HepG2 (cell line): ENCODE measurements at regions not wholly inside any gene's neighbourhood (a gene's known extent, or its start where the extent isn't known, plus 50 kb on each side); places are given as distances from the start of the nearest gene placed in this dataset.

Source experiments
- ATAC-seq: fragments of 200-7000 bp; cut with Tn5 transposase; 3 replicates; pipeline ENCODE4 v1.9.1; 2020; ENCODE audit warnings: mild to moderate bottlenecking, moderate library complexity
- BruUV-seq: library from RNA; stranded (reverse); fragments of 400-500 nt; replicated peaks from 2 replicates; lab custom pipeline; 2021; lab: Mats Ljungman, UMichigan
- CTCF ChIA-PET: fragments of 300-600 bp; formaldehyde crosslinking; extraction: SDS; loops from one replicate; lab custom pipeline; 2021; ENCODE audit warnings: low total read pairs, inconsistent platforms, low intra/inter-chr PET ratio; lab: Yijun Ruan, JAX
- POLR2A ChIA-PET: fragments of 350-600 bp; sonication (Branson Sonifier 250); formaldehyde crosslinking; loops from one replicate; lab custom pipeline; 2020; ENCODE audit warnings: antibody characterized with exemption, inconsistent platforms; lab: Yijun Ruan, JAX
- DNase-seq: peaks from one replicate; pipeline ENCODE4 v3.0.0-alpha.2; 2015; ENCODE audit warnings: low spot score
- FAIRE-seq: peaks from 3 replicates; lab custom pipeline; 2011; peaks lifted over from hg19 to GRCh38; lab: Jason Lieb, UNC
- H2AFZ ChIP-seq: one replicate; pipeline ENCODE4 v1.6.1; 2011; ENCODE audit warnings: low read length, inconsistent platforms
- H3K27ac ChIP-seq: fragments of 300-600 bp; 3 replicates; pipeline ENCODE4 v1.8.0; 2011; ENCODE audit warnings: mixed run types, mild to moderate bottlenecking, mixed read lengths, low read length, inconsistent platforms; ENCODE audit not compliant: insufficient read depth; ENCODE audit errors: extremely low read length
- H3K27me3 ChIP-seq, 2 experiments: fragments of 200-600 bp in 1 of 2; 2 replicates in 1 of 2; 3 replicates in 1 of 2; pipeline versions ENCODE4 v1.6.0 to v1.8.0; 2011; ENCODE audit warnings: low read length in 2 of 2, mild to moderate bottlenecking in 2 of 2, moderate library complexity in 2 of 2, inconsistent platforms in 1 of 2; ENCODE audit not compliant: insufficient read depth in 2 of 2, control insufficient read depth in 1 of 2
- H3K36me3 ChIP-seq, 2 experiments: fragments of 200-600 bp in 1 of 2; replicated peaks in 1 of 2; 2 replicates in 1 of 2; 3 replicates in 1 of 2; pipeline versions ENCODE4 v1.5.1 to v1.8.0; 2011; ENCODE audit warnings: low read length in 2 of 2, inconsistent platforms in 1 of 2; ENCODE audit not compliant: insufficient read depth in 2 of 2, control insufficient read depth in 1 of 2
- H3K4me1 ChIP-seq: 2 replicates; pipeline ENCODE4 v1.5.1; 2012; ENCODE audit warnings: low read length, inconsistent platforms; ENCODE audit not compliant: insufficient read depth
- H3K4me2 ChIP-seq: 2 replicates; pipeline ENCODE4 v1.6.0; 2011; ENCODE audit warnings: low read depth, low read length, inconsistent platforms
- H3K4me3 ChIP-seq, 3 experiments: fragments of 200-600 bp in 1 of 3; sonication (generic), shearing (Covaris generic) in 1 of 3; replicated peaks in 1 of 3; 2 replicates each; pipeline ENCODE4 v1.5.1; 2011 to 2016; ENCODE audit warnings: low read length in 3 of 3, inconsistent platforms in 2 of 3, low read depth in 2 of 3, mild to moderate bottlenecking in 2 of 3, control low read depth in 1 of 3, mixed read lengths in 1 of 3; ENCODE audit not compliant: insufficient read depth in 1 of 3
- H3K79me2 ChIP-seq: one replicate; pipeline ENCODE4 v1.6.1; 2011; ENCODE audit warnings: low read length, inconsistent platforms; ENCODE audit not compliant: insufficient read depth
- H3K9ac ChIP-seq: 2 replicates; pipeline ENCODE4 v1.6.0; 2011; ENCODE audit warnings: mild to moderate bottlenecking, low read depth, low read length, inconsistent platforms; ENCODE audit not compliant: insufficient read depth
- H3K9me3 ChIP-seq: 2 replicates; pipeline ENCODE4 v1.5.1; 2012; ENCODE audit warnings: mild to moderate bottlenecking, low read length
- H4K20me1 ChIP-seq: 2 replicates; pipeline ENCODE4 v1.6.0; 2011; ENCODE audit warnings: inconsistent platforms, mild to moderate bottlenecking, low read length, moderate library complexity; ENCODE audit not compliant: insufficient read depth
- EEA1 ChIP-seq: sonication (generic); formaldehyde crosslinking; IDR thresholded peaks from 2 replicates; pipeline ENCODE4 v1.5.1; 2020; ENCODE audit warnings: mild to moderate bottlenecking, missing genetic modification reagents, borderline replicate concordance
- EED ChIP-seq: sonication (generic); formaldehyde crosslinking; IDR thresholded peaks from 2 replicates; pipeline ENCODE4 v1.5.0; 2020; ENCODE audit warnings: mild to moderate bottlenecking, missing genetic modification reagents
- HMG20B ChIP-seq: conservative IDR thresholded peaks from 2 replicates; pipeline ENCODE4 v1.6.1; 2016; ENCODE audit warnings: missing genetic modification reagents, missing compliant biosample characterization
- MIER2 ChIP-seq: IDR thresholded peaks from 2 replicates; pipeline ENCODE4 v1.6.1; 2016; ENCODE audit warnings: missing biosample characterization, missing genetic modification reagents
- SIX4 ChIP-seq: sonication (generic); formaldehyde crosslinking; IDR thresholded peaks from 2 replicates; pipeline ENCODE4 v1.4.0; 2020; ENCODE audit warnings: missing genetic modification reagents
- SRSF4 ChIP-seq: fragments of 200-400 bp; formaldehyde crosslinking; IDR thresholded peaks from one replicate; pipeline ENCODE4 v1.6.1; 2018; ENCODE audit warnings: mild to moderate bottlenecking, low read depth, low read length, moderate library complexity; ENCODE audit not compliant: poor library complexity, severe bottlenecking
- TEAD3 ChIP-seq: optimal IDR thresholded peaks from 2 replicates; pipeline ENCODE3; 2016; ENCODE audit warnings: borderline replicate concordance
- TSC22D2 ChIP-seq: sonication (generic); formaldehyde crosslinking; IDR thresholded peaks from 2 replicates; pipeline ENCODE4 v1.5.1; 2020; ENCODE audit warnings: missing genetic modification reagents, mild to moderate bottlenecking, borderline replicate concordance
- WIZ ChIP-seq: sonication (generic); formaldehyde crosslinking; IDR thresholded peaks from 2 replicates; pipeline ENCODE4 v1.5.1; 2020; ENCODE audit warnings: mild to moderate bottlenecking, missing genetic modification reagents
- ZFAT ChIP-seq: sonication (generic); formaldehyde crosslinking; conservative IDR thresholded peaks from 2 replicates; pipeline ENCODE4 v1.8.1; 2023; ENCODE audit warnings: missing genetic modification reagents, inconsistent platforms
- ZNF317 ChIP-seq: sonication (generic); formaldehyde crosslinking; IDR thresholded peaks from 2 replicates; pipeline ENCODE4 v1.5.0; 2020; ENCODE audit warnings: mild to moderate bottlenecking, missing genetic modification reagents
- ZNF432 ChIP-seq: sonication (generic); formaldehyde crosslinking; IDR thresholded peaks from 2 replicates; pipeline ENCODE4 v1.5.0; 2020; ENCODE audit warnings: missing genetic modification reagents, mild to moderate bottlenecking, borderline replicate concordance
- ZNF558 ChIP-seq: sonication (generic); formaldehyde crosslinking; IDR thresholded peaks from 2 replicates; pipeline ENCODE4 v1.9.0; 2022; ENCODE audit warnings: mild to moderate bottlenecking, missing genetic modification reagents, borderline replicate concordance
- ZNF674 ChIP-seq: sonication (generic); formaldehyde crosslinking; IDR thresholded peaks from 2 replicates; pipeline ENCODE4 v1.5.0; 2020; ENCODE audit warnings: low read depth, mild to moderate bottlenecking, missing genetic modification reagents
- ZNF777 ChIP-seq: sonication (generic); formaldehyde crosslinking; IDR thresholded peaks from 2 replicates; pipeline ENCODE4 v1.4.0; 2020; ENCODE audit warnings: missing genetic modification reagents
- WGBS: methylation state at CpG from one replicate; pipeline ENCODE4 v1.1.6; 2017; ENCODE audit warnings: low lambda C conversion rate; 5-methylcytosine and 5-hydroxymethylcytosine counted together
- in situ Hi-C: cut with HindIII; loops from 2 replicates; pipeline ENCODE4 v1.10.0; 2017; ENCODE audit warnings: low pct_unique_long_range_greater_than_20kb; ENCODE audit not compliant: extremely low pct_ligation_motif_present
- intact Hi-C: fragments of 100-400 bp; cut with micrococcal nuclease; formaldehyde crosslinking; loops from one replicate; pipeline ENCODE4 v1.10.0; 2022; ENCODE audit not compliant: unreplicated experiment
- TF ChIP-seq, protein P1 (sequence below): sonication (generic); formaldehyde crosslinking; IDR thresholded peaks from 2 replicates; pipeline ENCODE4 v1.4.0; 2020; ENCODE audit warnings: missing genetic modification reagents
- TF ChIP-seq, protein P2 (sequence below): sonication (generic); formaldehyde crosslinking; IDR thresholded peaks from 2 replicates; pipeline ENCODE4 v1.5.0; 2020; ENCODE audit warnings: missing genetic modification reagents
- TF ChIP-seq, protein P3 (sequence below): sonication (generic); formaldehyde crosslinking; IDR thresholded peaks from 2 replicates; pipeline ENCODE4 v1.4.0; 2020; ENCODE audit warnings: missing genetic modification reagents
- TF ChIP-seq, protein P4 (sequence below): sonication (generic); formaldehyde crosslinking; IDR thresholded peaks from 2 replicates; pipeline ENCODE4 v1.4.0; 2020; ENCODE audit warnings: mild to moderate bottlenecking, missing genetic modification reagents

DNA sequence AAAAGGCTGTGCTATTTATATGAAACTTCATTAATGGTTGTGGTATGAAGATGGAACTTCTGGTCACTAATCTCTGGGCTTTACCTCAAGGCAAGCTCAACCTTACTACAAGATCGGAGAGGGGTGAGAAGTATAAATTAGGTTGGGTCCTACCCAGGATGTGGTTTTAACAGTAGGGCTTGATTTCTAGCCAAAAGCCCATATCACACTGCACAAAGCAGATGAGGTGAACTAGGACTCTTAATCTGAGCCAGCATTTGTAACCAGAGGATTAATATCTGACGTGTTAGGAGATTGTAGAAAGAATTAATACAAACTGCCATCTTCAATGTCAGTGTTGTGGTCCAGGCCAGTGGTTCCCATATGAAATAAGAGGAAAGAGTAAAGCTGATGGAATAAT is 86.4 kb upstream of the RGPD4 start (continued):
- no peak for TF ChIP-seq WIZ
- TF ChIP-seq, protein P1, sequence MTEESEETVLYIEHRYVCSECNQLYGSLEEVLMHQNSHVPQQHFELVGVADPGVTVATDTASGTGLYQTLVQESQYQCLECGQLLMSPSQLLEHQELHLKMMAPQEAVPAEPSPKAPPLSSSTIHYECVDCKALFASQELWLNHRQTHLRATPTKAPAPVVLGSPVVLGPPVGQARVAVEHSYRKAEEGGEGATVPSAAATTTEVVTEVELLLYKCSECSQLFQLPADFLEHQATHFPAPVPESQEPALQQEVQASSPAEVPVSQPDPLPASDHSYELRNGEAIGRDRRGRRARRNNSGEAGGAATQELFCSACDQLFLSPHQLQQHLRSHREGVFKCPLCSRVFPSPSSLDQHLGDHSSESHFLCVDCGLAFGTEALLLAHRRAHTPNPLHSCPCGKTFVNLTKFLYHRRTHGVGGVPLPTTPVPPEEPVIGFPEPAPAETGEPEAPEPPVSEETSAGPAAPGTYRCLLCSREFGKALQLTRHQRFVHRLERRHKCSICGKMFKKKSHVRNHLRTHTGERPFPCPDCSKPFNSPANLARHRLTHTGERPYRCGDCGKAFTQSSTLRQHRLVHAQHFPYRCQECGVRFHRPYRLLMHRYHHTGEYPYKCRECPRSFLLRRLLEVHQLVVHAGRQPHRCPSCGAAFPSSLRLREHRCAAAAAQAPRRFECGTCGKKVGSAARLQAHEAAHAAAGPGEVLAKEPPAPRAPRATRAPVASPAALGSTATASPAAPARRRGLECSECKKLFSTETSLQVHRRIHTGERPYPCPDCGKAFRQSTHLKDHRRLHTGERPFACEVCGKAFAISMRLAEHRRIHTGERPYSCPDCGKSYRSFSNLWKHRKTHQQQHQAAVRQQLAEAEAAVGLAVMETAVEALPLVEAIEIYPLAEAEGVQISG (CRISPR knock-in tag), result no peak
- TF ChIP-seq, protein P2, sequence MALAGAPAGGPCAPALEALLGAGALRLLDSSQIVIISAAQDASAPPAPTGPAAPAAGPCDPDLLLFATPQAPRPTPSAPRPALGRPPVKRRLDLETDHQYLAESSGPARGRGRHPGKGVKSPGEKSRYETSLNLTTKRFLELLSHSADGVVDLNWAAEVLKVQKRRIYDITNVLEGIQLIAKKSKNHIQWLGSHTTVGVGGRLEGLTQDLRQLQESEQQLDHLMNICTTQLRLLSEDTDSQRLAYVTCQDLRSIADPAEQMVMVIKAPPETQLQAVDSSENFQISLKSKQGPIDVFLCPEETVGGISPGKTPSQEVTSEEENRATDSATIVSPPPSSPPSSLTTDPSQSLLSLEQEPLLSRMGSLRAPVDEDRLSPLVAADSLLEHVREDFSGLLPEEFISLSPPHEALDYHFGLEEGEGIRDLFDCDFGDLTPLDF, result no peak
- no peak for TF ChIP-seq ZNF317
- no peak for TF ChIP-seq ZNF558 (CRISPR knock-in tag)

DNA sequence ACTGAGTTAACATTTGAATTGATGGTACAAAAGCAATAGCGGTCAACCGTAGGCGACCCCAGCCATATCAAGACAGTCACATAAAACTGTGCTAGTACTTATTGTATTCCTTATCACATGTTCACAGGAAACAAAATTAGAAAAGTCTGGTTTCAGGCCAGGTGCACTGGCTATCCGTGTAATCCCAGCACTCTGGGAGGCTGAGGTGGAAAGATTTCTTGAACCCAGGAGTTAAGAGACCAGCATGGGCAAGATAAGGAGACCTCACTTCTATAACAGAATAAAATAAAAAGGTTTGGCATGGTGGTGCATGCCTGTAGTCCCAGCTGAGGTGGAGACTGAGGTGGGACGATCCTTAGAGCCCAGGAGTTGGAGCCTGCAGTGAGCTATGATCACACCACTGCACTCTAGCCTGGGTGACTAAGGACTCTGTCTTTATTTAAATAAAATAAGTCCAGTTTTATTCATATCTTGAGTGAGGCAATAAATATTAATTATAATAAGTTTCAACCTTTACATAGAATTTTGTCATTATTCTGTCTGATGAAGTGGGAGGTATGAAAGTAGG is 84.1 kb upstream of the RGPD4 start:
- intact Hi-C loops, result no loop called here

More for the DNA sequence above, 84.1 kb upstream of the RGPD4 start:
- Histone ChIP-seq H3K79me2 (no peaks in the 10 kb centered on the region), H2AFZ (no peak overlapping the region), H3K4me3 (no peak overlapping the region), H3K27ac (no peak overlapping the region), H3K4me1 (no peaks in the 10 kb centered on the region), H3K9ac (no peak overlapping the region), H4K20me1 (no peaks in the 10 kb centered on the region), H3K27me3 (no peaks in the 10 kb centered on the region), H3K36me3 (no peaks in the 10 kb centered on the region), H3K9me3 (no peaks in the 10 kb centered on the region), H3K4me2 (no peak overlapping the region)
- no peak for ATAC-seq
- DNase-seq, result no peak
- TF ChIP-seq HMG20B (CRISPR knock-in tag), result no peak
- TF ChIP-seq EEA1, result no peak
- TF ChIP-seq ZNF674 (CRISPR knock-in tag), result no peak
- TF ChIP-seq ZNF432 (CRISPR knock-in tag), result no peak
- TF ChIP-seq SRSF4, result no peak
- TF ChIP-seq, protein P3, sequence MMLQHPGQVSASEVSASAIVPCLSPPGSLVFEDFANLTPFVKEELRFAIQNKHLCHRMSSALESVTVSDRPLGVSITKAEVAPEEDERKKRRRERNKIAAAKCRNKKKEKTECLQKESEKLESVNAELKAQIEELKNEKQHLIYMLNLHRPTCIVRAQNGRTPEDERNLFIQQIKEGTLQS, result no peak
- no peak for TF ChIP-seq ZFAT (CRISPR knock-in tag)
- TF ChIP-seq, protein P4, sequence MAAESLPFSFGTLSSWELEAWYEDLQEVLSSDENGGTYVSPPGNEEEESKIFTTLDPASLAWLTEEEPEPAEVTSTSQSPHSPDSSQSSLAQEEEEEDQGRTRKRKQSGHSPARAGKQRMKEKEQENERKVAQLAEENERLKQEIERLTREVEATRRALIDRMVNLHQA (CRISPR knock-in tag), result no peak
- TF ChIP-seq ZNF777 (CRISPR knock-in tag), result no peak
- no peak for TF ChIP-seq MIER2
- TF ChIP-seq TSC22D2 (CRISPR knock-in tag), result no peak
- TF ChIP-seq SIX4 (CRISPR knock-in tag), result no peak
- no peak for TF ChIP-seq EED (CRISPR knock-in tag)
- no peak for TF ChIP-seq TEAD3 (CRISPR knock-in tag)
- POLR2A ChIA-PET, result no interaction called here
- in situ Hi-C loops, result no loop called here
- FAIRE-seq, result no peak
- WGBS, result 17% methylated on average over 5 of the region's 5 CpGs
- CTCF ChIA-PET, result no interaction called here
- BruUV-seq, result no TSS peak
